IMR-90 (cell line): ENCODE measurements at regions not wholly inside any gene's neighbourhood (a gene's known extent, or its start where the extent isn't known, plus 50 kb on each side); places are given as distances from the start of the nearest gene placed in this dataset.

ENCODE experiments used
- ATAC-seq: fragments of 200-7000 bp; cut with Tn5 transposase; 2 replicates; pipeline ENCODE4 v1.9.1; 2020; ENCODE audit warnings: low read depth, mild to moderate bottlenecking, moderate library complexity
- BruUV-seq: library from RNA; stranded (reverse); fragments of 400-500 nt; replicated peaks from 2 replicates; lab custom pipeline; 2021; lab: Mats Ljungman, UMichigan
- CTCF ChIA-PET: fragments of 300-600 bp; formaldehyde crosslinking; extraction: SDS; loops from one replicate; lab custom pipeline; 2021; ENCODE audit warnings: antibody characterized with exemption; lab: Yijun Ruan, JAX
- POLR2A ChIA-PET: fragments of 300-600 bp; sonication (Branson Sonifier 250); formaldehyde crosslinking; loops from one replicate; lab custom pipeline; 2022; ENCODE audit warnings: antibody characterized with exemption; ENCODE audit not compliant: unreplicated experiment; lab: Charles Lee
- DNase-seq: peaks from one replicate; pipeline ENCODE4 v3.0.0; 2013
- H2AFZ ChIP-seq: replicated peaks from 2 replicates; pipeline ENCODE3; 2013; ENCODE audit warnings: low read length, mild to moderate bottlenecking; ENCODE audit not compliant: poor library complexity
- H2AK5ac ChIP-seq: 2 replicates; pipeline ENCODE4 v1.6.1; 2013; ENCODE audit warnings: low read depth, low read length, inconsistent platforms
- H2AK9ac ChIP-seq: replicated peaks from 2 replicates; pipeline ENCODE3; 2013; ENCODE audit warnings: mild to moderate bottlenecking, low read depth, low read length, moderate library complexity; ENCODE audit not compliant: poor library complexity
- H2BK120ac ChIP-seq: 2 replicates; pipeline ENCODE4 v1.6.1; 2013; ENCODE audit warnings: low read depth, low read length, inconsistent platforms
- H2BK15ac ChIP-seq: 3 replicates; pipeline ENCODE4 v1.6.1; 2013; ENCODE audit warnings: low read depth, low read length, inconsistent platforms
- H2BK20ac ChIP-seq: 2 replicates; pipeline ENCODE4 v1.6.1; 2013; ENCODE audit warnings: low read depth, mild to moderate bottlenecking, inconsistent platforms, low read length, moderate library complexity
- H2BK5ac ChIP-seq: 2 replicates; pipeline ENCODE4 v1.6.1; 2013; ENCODE audit warnings: mild to moderate bottlenecking, low read depth, low read length, inconsistent platforms; ENCODE audit not compliant: poor library complexity, severe bottlenecking
- H3K14ac ChIP-seq: replicated peaks from 2 replicates; pipeline ENCODE4 v1.6.1; 2013; ENCODE audit warnings: low read depth, low read length, inconsistent platforms
- H3K18ac ChIP-seq: 2 replicates; pipeline ENCODE4 v1.6.1; 2013; ENCODE audit warnings: low read depth, low read length, control low read depth
- H3K23ac ChIP-seq: 2 replicates; pipeline ENCODE4 v1.6.1; 2013; ENCODE audit warnings: low read depth, low read length, inconsistent platforms
- H3K27ac ChIP-seq: 2 replicates; pipeline ENCODE4 v1.5.1; 2013; ENCODE audit warnings: mild to moderate bottlenecking, control low read depth, low read length; ENCODE audit not compliant: insufficient read depth
- H3K27me3 ChIP-seq: 2 replicates; pipeline ENCODE4 v1.6.1; 2013; ENCODE audit warnings: low read length; ENCODE audit not compliant: control insufficient read depth, insufficient read depth
- H3K36me3 ChIP-seq: 2 replicates; pipeline ENCODE4 v1.6.1; 2013; ENCODE audit warnings: low read length, mixed read lengths; ENCODE audit not compliant: control insufficient read depth, insufficient read depth
- H3K4ac ChIP-seq: 2 replicates; pipeline ENCODE4 v1.6.1; 2013; ENCODE audit warnings: low read depth, low read length, inconsistent platforms
- H3K4me1 ChIP-seq: 2 replicates; pipeline ENCODE4 v1.6.1; 2013; ENCODE audit warnings: low read length, mixed read lengths; ENCODE audit not compliant: control insufficient read depth, insufficient read depth
- H3K4me2 ChIP-seq: 2 replicates; pipeline ENCODE4 v1.6.1; 2013; ENCODE audit warnings: low read depth, mild to moderate bottlenecking, control low read depth, low read length, moderate library complexity
- H3K4me3 ChIP-seq: 2 replicates; pipeline ENCODE4 v1.5.1; 2013; ENCODE audit warnings: low read depth, mild to moderate bottlenecking, control low read depth, low read length, moderate library complexity; ENCODE audit not compliant: insufficient read depth
- H3K56ac ChIP-seq: 2 replicates; pipeline ENCODE4 v1.6.1; 2013; ENCODE audit warnings: low read length, inconsistent platforms; ENCODE audit not compliant: insufficient read depth; ENCODE audit errors: extremely low read depth
- H3K79me1 ChIP-seq, 2 experiments: 2 replicates each; pipeline ENCODE4 v1.6.1; 2013; ENCODE audit warnings: low read length in 2 of 2, inconsistent platforms in 1 of 2, low read depth in 1 of 2
- H3K9ac ChIP-seq: 2 replicates; pipeline ENCODE4 v1.6.1; 2013; ENCODE audit warnings: low read depth, low read length, control low read depth
- H3K9me1 ChIP-seq: 2 replicates; pipeline ENCODE4 v1.6.1; 2013; ENCODE audit warnings: low read length, inconsistent platforms; ENCODE audit not compliant: insufficient read depth
- H3K9me3 ChIP-seq: 2 replicates; pipeline ENCODE4 v1.6.1; 2013; ENCODE audit warnings: low read length; ENCODE audit not compliant: control insufficient read depth, insufficient read depth
- H4K20me1 ChIP-seq: 2 replicates; pipeline ENCODE4 v1.6.1; 2013; ENCODE audit warnings: low read length, inconsistent platforms; ENCODE audit not compliant: insufficient read depth
- H4K5ac ChIP-seq: 2 replicates; pipeline ENCODE4 v1.6.1; 2013; ENCODE audit warnings: mild to moderate bottlenecking, low read depth, low read length, control low read depth
- H4K8ac ChIP-seq, 2 experiments: 2 replicates each; pipeline ENCODE4 v1.6.1; 2013; ENCODE audit warnings: low read depth in 2 of 2, low read length in 2 of 2, control low read depth in 1 of 2, inconsistent platforms in 1 of 2
- H4K91ac ChIP-seq: 2 replicates; pipeline ENCODE4 v1.6.1; 2013; ENCODE audit warnings: low read depth, low read length, inconsistent platforms; ENCODE audit not compliant: insufficient read depth
- MAZ ChIP-seq: IDR thresholded peaks from 2 replicates; pipeline ENCODE4 v1.6.1; 2012; ENCODE audit warnings: low read depth, mild to moderate bottlenecking, low read length, improper control_type of control experiment, moderate library complexity, borderline replicate concordance
- NFE2L2 ChIP-seq: fragments of 150-350 bp; IDR thresholded peaks from 2 replicates; pipeline ENCODE4 v1.6.1; 2016; ENCODE audit warnings: low read depth, mild to moderate bottlenecking, low read length
- USF2 ChIP-seq: fragments of 150-350 bp; IDR thresholded peaks from 2 replicates; pipeline ENCODE4 v1.6.1; 2017; ENCODE audit warnings: mild to moderate bottlenecking, antibody characterized with exemption, low read length, low read depth
- dilution Hi-C: fragments of 300-500 bp; cut with HindIII; formaldehyde crosslinking; loops from one replicate; pipeline ENCODE4 v1.14.3; 2018; ENCODE audit warnings: low sequenced_read_pairs; ENCODE audit not compliant: unreplicated experiment
- in situ Hi-C: fragments of 300-500 bp; cut with MboI; formaldehyde crosslinking; loops from 3 replicates; pipeline ENCODE4 v1.14.3; 2019; ENCODE audit warnings: low sequenced_read_pairs, inconsistent platforms, mixed read lengths
- intact Hi-C: fragments of 100-400 bp; cut with micrococcal nuclease; formaldehyde crosslinking; loops from 2 replicates; pipeline ENCODE4 v1.10.0; 2022

- Histone ChIP-seq H3K36me3 (no peaks in the 10 kb centered on the region), H3K9me1 (no peaks in the 10 kb centered on the region), H2AK5ac (no peak overlapping the region), H3K4me3 (no peak overlapping the region), H4K8ac (no peak overlapping the region), H4K5ac (no peak overlapping the region), H3K4me1 (no peaks in the 10 kb centered on the region), H4K91ac (no peak overlapping the region), H3K9me3 (no peaks in the 10 kb centered on the region), H2BK5ac (no peak overlapping the region), H3K18ac (no peak overlapping the region), H3K23ac (no peak overlapping the region), H2AK9ac (no peak overlapping the region), H3K14ac (no peak overlapping the region), H2BK120ac (no peak overlapping the region), H3K56ac (no peak overlapping the region), H2BK15ac (no peak overlapping the region), H3K4ac (no peak overlapping the region), H3K79me1 (no peaks in the 10 kb centered on the region), H3K9ac (no peak overlapping the region), H2BK20ac (no peak overlapping the region), H3K27ac (no peak overlapping the region), H4K20me1 (no peaks in the 10 kb centered on the region), H3K27me3 (no peaks in the 10 kb centered on the region), H3K4me2 (no peak overlapping the region), H2AFZ (no peak overlapping the region)
- in situ Hi-C loops: no loop called here
- no peak for ATAC-seq
- TF ChIP-seq NFE2L2: no peak
- TF ChIP-seq MAZ: no peak
- no peak for TF ChIP-seq USF2
- no TSS peak for BruUV-seq
- intact Hi-C loops: no loop called here
- DNase-seq: no peak
- CTCF ChIA-PET: no interaction called here
- POLR2A ChIA-PET: no interaction called here
- dilution Hi-C loops: no loop called here
These were observed 683.1 kb upstream of the ACVR2A start for GRCh38 chr2:147161746-147162145.
